ENCODE measurements at regions not wholly inside any gene's neighbourhood (a gene's known extent, or its start where the extent isn't known, plus 50 kb on each side); places are given as distances from the start of the nearest gene placed in this dataset.

DNA sequence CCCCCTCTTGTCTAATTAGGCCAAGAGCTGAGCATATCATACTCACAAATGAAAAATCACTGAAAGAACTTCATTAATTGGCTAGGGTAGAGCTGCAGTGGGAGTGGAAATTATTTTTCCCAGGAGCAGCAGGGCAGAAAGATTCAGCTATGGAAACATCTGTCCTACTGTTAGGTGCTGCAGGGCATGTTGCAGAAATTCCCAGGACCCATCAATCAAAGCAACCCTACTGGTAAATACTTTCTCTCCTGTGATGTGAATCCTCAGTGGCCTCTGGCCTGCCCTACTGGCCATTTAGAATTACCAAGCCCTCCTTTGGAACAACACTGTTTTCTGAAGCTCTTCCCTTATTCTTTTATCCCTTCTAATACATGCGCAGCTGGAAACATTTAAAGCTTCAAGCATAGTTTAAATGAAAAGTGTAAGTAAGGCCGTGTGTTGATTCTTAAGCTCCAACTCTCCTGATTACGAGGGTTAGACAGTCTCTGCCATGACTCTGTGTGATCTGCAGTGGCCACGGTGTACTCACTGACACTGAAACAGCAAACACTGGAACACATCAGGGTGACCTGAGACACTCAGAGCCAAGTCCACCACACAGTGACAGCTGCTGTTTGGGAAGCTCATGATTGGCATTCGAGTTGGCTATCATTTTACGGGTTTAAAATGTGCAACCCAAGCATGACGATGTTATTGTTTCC lies 62.6 kb upstream of the TMCC3 start:
- DNase-seq (ENCODE audit: low spot score): no peak

DNA sequence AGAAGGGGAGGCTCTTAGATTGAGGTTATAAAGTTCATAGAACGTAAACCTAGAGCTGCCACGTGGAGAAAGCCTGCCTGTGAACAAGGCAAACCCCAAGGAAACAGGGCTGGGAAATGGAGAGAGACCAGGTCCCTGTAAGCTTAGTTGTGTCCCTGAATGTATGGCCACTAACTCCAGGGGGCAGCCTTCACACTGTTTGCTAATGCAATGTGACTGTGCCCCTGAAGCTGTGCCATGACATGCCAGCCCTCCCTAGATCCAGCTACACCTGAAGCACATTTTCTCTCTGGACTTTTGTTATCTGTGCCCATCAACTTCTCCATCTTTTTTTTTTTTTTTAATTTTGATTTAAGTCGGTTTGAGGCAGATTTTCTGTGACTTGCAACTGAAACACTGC lies 60.6 kb upstream of the TMCC3 start:
- peak; percentile 76 for DNase-seq (ENCODE audit: low spot score)

DNA sequence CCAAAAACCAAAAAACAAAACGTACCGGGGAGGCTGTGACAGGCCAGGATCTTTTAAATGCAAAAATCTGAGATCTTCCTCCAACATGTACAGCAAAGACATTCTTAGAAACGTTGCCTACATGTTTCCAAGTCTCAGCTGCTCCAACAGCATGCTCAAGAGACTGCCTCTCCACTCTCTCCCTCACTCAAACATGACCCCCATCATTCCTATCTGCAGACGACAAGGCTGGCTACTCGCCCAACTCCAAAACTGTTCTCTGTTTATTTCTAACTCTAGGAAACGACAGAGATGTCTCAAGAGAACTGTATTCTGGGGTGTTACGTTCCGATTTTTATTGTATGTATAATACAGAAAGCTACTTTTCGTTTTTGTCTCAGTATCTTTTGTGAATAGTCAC lies 57.5 kb upstream of the TMCC3 start:
- no peak for DNase-seq (ENCODE audit: low spot score)

DNA sequence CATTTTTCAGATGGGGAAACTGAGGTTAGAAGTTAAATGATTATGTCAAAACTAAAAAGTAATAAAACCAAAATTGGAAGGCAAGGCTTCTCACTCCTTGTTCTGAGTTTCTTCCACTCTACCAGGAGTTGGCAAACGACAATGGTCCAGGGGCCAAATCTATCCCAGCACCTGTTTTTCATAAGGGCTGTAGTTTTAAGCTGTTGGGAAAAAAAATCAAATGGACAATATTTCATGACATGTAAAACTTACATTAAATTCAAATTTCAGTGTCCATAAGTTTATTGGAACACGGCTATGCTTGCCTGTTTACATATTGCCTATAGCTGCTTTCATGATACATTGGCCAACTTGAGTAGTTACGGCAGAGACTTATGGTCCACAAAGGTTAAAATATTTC lies 56.7 kb upstream of the TMCC3 start:
- DNase-seq (ENCODE audit: low spot score): no peak

DNA sequence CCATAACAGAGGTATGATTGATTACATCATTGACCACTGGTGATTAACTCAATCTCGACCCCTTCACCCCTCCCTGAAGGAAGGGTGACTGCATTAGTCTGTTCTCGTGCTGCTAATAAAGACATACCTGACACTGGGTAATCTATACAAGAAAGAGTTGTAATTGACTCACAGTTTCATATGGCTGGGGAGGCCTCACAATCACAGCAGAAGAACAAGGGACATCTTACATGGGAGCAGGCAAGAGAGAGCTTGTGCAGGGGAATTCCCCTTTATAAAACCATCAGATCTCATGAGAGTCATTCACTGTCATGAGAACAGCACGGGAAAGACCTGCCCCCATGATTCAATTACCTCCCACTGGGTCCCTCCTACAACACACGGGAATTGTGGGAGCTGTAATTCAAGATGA lies 55.9 kb upstream of the TMCC3 start:
- DNase-seq (ENCODE audit: low spot score): no peak

DNA sequence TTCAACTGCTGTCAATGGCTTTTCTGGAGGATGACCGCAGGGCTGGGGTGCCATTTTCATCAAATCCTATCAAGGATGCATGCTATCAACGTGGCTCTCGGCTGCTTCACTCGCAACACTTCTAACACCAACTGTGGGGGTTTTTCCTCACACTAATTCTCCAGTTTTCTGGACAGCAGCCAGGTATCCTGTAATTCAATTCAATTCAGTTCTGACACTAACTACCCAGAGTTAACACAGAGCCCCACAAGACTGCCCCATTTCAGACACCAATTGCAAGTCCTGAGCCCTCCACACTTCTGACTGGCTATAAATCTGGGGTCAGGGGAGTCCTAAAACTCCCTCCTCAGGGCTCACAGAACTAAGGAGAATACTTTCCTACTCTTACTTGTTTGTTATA lies 55.3 kb upstream of the TMCC3 start:
- DNase-seq (ENCODE audit: low spot score): no peak

DNA sequence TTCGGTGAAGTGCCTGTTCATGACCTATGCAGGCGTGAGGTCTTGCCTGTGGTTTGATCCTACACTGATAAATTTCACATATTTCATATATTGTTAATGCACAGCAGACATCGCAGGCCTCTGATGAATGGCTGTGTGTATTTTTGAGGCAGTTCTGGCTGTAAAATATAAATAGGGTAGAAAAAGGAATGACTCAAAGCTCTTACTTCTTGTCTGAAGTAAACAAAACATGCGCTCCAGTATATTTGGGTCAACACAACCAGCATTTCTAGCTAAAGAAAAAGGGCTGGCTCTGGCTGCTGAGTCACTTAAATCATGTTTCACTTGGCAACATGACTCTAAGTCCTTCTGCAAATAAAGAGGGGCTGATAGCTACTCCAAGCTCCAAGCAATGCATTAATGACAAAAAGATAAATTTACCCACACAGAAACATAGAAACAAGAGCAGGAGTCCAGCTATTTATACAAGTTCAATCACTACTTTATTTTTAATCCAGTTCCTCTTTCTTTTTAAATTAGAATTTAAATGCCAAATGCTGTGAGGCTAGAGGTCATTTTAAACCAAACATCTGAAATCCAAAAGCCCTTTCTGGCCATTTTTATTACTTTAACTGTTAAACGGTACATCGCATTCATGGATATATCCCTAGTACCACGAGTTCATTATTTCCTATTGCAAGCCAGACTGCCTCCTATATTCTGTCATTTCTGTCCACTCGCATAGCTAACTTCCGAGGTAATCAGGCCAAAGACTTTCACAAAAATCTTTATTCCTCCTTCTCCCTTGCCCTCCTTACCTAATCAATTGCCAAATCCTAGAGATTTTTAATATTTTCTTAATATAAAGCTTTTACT lies 54.3 kb upstream of the TMCC3 start:
- DNase-seq (ENCODE audit: low spot score): no peak

DNA sequence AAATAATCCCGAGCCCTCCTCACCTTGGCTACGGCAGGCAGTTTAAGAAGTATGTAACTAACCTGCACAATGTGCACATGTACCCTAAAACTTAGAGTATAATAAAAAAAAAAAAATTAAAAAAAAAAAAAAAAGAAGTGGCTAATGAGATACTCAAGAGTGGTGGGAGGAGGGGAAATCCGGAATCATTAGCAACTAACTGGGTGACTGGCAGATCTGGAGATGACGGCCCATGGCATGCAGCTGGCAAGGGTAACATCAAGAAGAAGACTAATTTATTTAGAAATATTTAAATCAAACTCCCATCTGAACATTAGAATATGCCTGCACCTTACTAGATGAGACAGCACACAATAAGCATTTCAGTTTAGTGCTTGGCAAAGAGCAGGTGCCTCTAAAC lies 52.3 kb upstream of the TMCC3 start:
- no peak for DNase-seq (ENCODE audit: low spot score)

DNA sequence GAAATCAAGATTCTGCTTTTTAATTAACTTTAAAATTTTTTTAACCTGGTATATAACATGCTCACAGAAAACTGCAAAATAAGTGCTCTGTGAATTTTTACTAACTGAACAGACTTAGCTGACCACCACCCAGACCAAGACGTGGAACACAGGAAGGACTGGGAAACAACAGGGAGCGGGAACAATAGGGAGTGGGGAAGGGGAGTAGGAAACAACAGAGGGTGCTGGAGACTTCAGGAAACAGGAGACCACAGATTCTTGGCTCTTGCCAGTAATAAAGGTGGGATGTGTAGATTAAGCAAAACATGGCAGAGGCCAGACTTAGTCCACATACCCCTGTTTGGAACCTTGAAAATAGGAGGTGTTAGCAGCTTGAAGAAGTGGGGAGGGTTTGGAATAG lies 51.4 kb upstream of the TMCC3 start:
- no peak for DNase-seq (ENCODE audit: low spot score)

DNA sequence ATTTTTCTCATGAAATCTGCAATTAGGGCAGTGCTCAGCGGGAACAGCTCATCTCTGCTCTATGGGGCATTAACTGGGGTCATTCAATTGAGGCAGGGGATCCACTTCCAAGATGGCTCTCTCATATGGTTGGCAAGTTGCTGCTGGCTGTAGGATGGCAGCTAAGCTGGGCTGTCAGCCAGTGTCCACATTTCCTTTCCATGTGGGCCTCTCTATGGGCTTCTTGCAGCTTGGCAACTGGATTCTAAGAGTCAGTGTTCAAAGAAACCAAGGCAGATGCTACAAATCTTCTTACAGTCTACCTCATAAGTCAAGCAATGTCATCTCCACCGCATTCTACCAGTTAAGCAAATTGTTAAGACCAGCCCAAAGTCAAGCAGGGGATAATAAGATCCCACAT lies 50.3 kb upstream of the TMCC3 start:
- no peak for DNase-seq (ENCODE audit: low spot score)

Measured in D341Med (cell line).